Psoas muscle (tissue), 7 donors: ENCODE measurements at regions not wholly inside any gene's neighbourhood (a gene's known extent, or its start where the extent isn't known, plus 50 kb on each side); places are given as distances from the start of the nearest gene placed in this dataset.

Source experiments
- ATAC-seq, 4 donors: fragments of 200-7000 bp; cut with Tn5 transposase; one replicate each; pipeline ENCODE4 v1.9.1; 2020; ENCODE audit warnings: moderate library complexity in 3 of 4, mild to moderate bottlenecking in 2 of 4
- DNase-seq, 2 donors: peaks; one replicate each; pipeline ENCODE4 v3.0.0-alpha.2; 2020
- H3K27ac ChIP-seq: fragments of 200-600 bp; one replicate; pipeline ENCODE4 v1.8.0; 2022
- H3K27me3 ChIP-seq, 3 donors: fragments of 200-600 bp in 1 of 3; one replicate each; pipeline versions ENCODE4 v1.6.1 to v1.8.0; 2013 to 2022; ENCODE audit warnings: low read length in 2 of 3, mild to moderate bottlenecking in 2 of 3, moderate library complexity in 1 of 3; ENCODE audit not compliant: insufficient read depth in 3 of 3
- H3K36me3 ChIP-seq, 2 donors: fragments of 200-600 bp in 1 of 2; one replicate each; pipeline versions ENCODE4 v1.6.1 to v1.8.0; 2013 to 2022; ENCODE audit warnings: low read depth in 1 of 2, mild to moderate bottlenecking in 1 of 2, moderate library complexity in 1 of 2; ENCODE audit not compliant: insufficient read depth in 1 of 2
- H3K4me1 ChIP-seq: fragments of 200-600 bp; one replicate; pipeline ENCODE4 v1.8.0; 2022
- H3K4me3 ChIP-seq: fragments of 200-600 bp; one replicate; pipeline ENCODE4 v1.8.0; 2022; ENCODE audit warnings: mild to moderate bottlenecking
- H3K9me3 ChIP-seq: fragments of 200-600 bp; one replicate; pipeline ENCODE4 v1.8.0; 2022
- WGBS, 3 donors: extraction: QIAGEN DNeasy Blood & Tissue Kit; methylation state at CpG; one replicate each; pipeline versions ENCODE4 v1.1.6 to v1.1.7; 2013; 5-methylcytosine and 5-hydroxymethylcytosine counted together
- intact Hi-C, 2 donors: fragments of 100-400 bp; cut with DNase I; formaldehyde crosslinking; loops; one replicate each; pipeline versions ENCODE4 v1.11.0 to v1.14.2; 2022
- TF ChIP-seq, protein P1 (sequence below): fragments of 200-600 bp; IDR thresholded peaks from one replicate; pipeline ENCODE4 v1.8.0; 2022; ENCODE audit warnings: antibody characterized with exemption
- donor health status: healthy with polysubstance abuse.
- donor health status: DM: no; HTN: no; CAD: no; lungs with moderate emphysema.
- donor health status: Bipolar disorder and iron deficiency.
- donor health status: healthy.
- donor health status: DM: yes; HTN: yes; CAD: no.
- donor health status: DM: no; HTN: no; CAD: no.
- donor health status: DM: yes; HTN: yes; CAD: no.

DNA sequence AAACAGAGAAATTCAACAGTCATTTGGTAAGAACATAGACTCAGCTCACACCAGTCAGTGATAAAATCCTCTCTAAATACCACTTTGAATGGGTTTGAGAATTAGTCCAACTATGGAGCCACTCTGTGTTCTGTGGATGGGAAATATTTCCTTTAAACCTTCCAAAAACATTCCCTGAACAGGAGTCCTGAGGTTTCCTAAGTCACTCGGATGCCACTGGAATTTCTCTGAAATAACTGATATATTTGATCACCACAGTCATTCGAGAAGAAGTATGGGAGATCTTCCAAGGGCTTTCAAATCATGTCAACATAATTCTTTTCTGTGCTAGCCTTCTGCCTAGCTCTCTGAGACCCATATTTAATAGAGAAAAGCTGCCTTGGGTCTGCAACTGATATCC, 958.6 kb downstream of the STIM2 start:
- intact Hi-C loops: no loop called here
- no peak overlapping the region for H3K4me3 ChIP-seq
- ATAC-seq (no peak), DNase-seq (no peak)
- H3K27me3 ChIP-seq: no peaks in the 10 kb centered on the region
- no peaks in the 10 kb centered on the region for H3K4me1 ChIP-seq
- no peak overlapping the region for H3K27ac ChIP-seq
- H3K9me3 ChIP-seq: no peaks in the 10 kb centered on the region
- H3K36me3 ChIP-seq: no peaks in the 10 kb centered on the region
- TF ChIP-seq, protein P1, sequence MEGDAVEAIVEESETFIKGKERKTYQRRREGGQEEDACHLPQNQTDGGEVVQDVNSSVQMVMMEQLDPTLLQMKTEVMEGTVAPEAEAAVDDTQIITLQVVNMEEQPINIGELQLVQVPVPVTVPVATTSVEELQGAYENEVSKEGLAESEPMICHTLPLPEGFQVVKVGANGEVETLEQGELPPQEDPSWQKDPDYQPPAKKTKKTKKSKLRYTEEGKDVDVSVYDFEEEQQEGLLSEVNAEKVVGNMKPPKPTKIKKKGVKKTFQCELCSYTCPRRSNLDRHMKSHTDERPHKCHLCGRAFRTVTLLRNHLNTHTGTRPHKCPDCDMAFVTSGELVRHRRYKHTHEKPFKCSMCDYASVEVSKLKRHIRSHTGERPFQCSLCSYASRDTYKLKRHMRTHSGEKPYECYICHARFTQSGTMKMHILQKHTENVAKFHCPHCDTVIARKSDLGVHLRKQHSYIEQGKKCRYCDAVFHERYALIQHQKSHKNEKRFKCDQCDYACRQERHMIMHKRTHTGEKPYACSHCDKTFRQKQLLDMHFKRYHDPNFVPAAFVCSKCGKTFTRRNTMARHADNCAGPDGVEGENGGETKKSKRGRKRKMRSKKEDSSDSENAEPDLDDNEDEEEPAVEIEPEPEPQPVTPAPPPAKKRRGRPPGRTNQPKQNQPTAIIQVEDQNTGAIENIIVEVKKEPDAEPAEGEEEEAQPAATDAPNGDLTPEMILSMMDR: no peak
- WGBS, 3 donors: 49 to 60% (median 52%) methylated on average over 2 of the region's 2 CpGs

DNA sequence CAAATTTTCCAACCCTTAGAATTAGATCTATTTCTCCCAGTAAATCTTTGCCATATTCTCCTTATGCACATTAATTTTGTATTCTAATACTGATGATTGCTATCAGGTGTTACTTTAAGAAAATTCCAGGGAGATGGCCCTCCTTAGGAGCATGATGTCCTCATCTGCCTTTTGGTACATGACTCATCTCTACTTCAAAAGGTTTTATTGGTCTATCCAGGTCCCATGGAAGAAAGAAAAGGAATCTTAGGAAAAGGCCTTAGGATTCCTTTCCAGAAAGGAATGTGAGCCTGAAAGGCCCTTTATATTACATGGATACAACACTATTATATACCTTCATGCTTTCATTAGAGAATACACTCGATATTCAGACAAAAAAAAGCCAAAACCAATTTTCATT, 968.2 kb downstream of the STIM2 start:
- Histone ChIP-seq H3K9me3 (no peaks in the 10 kb centered on the region), H3K36me3 (no peaks in the 10 kb centered on the region), H3K27ac (no peak overlapping the region), H3K4me3 (no peak overlapping the region), H3K27me3 (no peaks in the 10 kb centered on the region), H3K4me1 (no peaks in the 10 kb centered on the region)
- TF ChIP-seq, protein P1: no peak
- ATAC-seq: no peak
- 65 to 77% (median 76%) methylated on average over 1 of the region's 1 CpG for WGBS, 3 donors
- DNase-seq: no peak
- intact Hi-C loops: no loop called here

DNA sequence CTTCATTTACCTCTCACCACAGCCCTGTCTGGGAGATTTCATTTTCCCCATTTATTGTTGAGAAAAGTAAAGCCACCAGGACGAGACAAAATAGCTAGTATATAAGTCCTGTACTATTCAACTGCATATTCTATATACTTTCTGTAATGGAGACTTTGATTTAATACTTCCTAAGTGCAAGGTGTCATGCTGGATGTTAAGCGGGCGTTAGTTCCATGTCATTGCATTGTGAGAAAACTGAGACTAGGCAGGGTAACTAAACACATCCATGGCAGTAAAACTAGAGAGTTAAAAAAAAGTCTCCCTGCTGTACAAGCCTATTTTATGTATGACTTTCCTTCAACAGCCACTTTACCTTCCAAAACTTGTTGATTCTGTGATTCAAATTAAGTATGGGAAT, 969.6 kb downstream of the STIM2 start:
- DNase-seq: no peak

DNA sequence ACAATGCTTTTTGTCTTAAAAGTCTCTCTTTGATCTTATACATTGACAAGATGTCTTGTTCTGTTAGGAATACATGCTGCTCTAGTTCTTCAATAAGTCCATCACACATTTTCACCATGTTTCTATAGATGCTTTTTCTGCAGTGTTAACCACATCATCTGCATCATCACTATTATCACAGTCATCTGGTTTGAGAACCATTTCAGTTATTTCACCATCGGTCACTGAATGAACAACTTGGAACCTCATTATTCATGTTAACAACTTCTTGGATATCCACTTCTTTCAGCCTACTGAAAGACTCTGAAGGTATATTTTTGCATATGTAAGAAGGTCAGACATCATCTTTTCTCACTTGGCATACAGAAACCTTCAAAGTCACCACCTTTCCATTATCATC, 975.2 kb downstream of the STIM2 start:
- DNase-seq (no peak), ATAC-seq (no peak)
- no peaks in the 10 kb centered on the region for H3K9me3 ChIP-seq
- H3K4me3 ChIP-seq: no peak overlapping the region
- H3K36me3 ChIP-seq: no peaks in the 10 kb centered on the region
- TF ChIP-seq, protein P1: no peak
- no peaks in the 10 kb centered on the region for H3K4me1 ChIP-seq
- intact Hi-C loops: no loop called here
- H3K27ac ChIP-seq: no peak overlapping the region
- no peaks in the 10 kb centered on the region for H3K27me3 ChIP-seq
- 90 to 97% (median 92%) methylated on average over 1 of the region's 1 CpG for WGBS, 3 donors

More for the DNA sequence above, 969.6 kb downstream of the STIM2 start:
- 40 to 50% (median 47%) methylated on average over 3 of the region's 3 CpGs for WGBS, 3 donors
- H3K4me1 ChIP-seq: no peaks in the 10 kb centered on the region
- no peaks in the 10 kb centered on the region for H3K27me3 ChIP-seq
- H3K9me3 ChIP-seq: no peaks in the 10 kb centered on the region
- H3K4me3 ChIP-seq: no peak overlapping the region
- intact Hi-C loops: no loop called here
- TF ChIP-seq, protein P1: no peak
- no peaks in the 10 kb centered on the region for H3K36me3 ChIP-seq
- no peak overlapping the region for H3K27ac ChIP-seq
- ATAC-seq: no peak

DNA sequence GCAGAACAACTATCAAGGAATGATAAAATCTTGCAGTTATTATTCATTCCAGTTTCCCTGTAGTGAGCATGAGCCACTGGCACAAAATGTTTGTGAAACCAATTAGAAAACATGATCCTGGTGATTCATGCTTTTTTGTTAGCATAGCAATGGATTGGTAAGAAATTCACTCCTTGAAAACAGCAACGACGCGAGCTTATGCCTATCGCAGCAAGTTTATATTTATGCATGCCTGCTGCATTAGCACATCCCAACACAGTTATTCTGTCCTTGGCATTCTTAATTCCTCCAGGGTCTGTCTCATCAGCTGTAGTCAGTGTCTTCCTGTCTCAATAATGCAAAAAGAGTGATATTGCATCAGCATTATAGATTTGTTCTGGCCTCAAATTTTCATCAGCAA, 975.9 kb downstream of the STIM2 start:
- H3K9me3 ChIP-seq: no peaks in the 10 kb centered on the region
- H3K36me3 ChIP-seq: no peaks in the 10 kb centered on the region
- no peaks in the 10 kb centered on the region for H3K4me1 ChIP-seq
- H3K27ac ChIP-seq: no peak overlapping the region
- no peak for DNase-seq
- H3K4me3 ChIP-seq: no peak overlapping the region
- no peaks in the 10 kb centered on the region for H3K27me3 ChIP-seq
- TF ChIP-seq, protein P1: no peak
- intact Hi-C loops: no loop called here
- 83 to 92% (median 91%) methylated on average over 4 of the region's 4 CpGs for WGBS, 3 donors
- ATAC-seq: no peak
